OCI-LY1 (cell line): ENCODE measurements at regions not wholly inside any gene's neighbourhood (a gene's known extent, or its start where the extent isn't known, plus 50 kb on each side); places are given as distances from the start of the nearest gene placed in this dataset.

ENCODE experiments used
- H2AFZ ChIP-seq: fragments of 200-600 bp; sonication (generic), shearing (Covaris generic); 2 replicates; pipeline ENCODE4 v1.6.0; 2014; ENCODE audit warnings: antibody characterized with exemption, mild to moderate bottlenecking, low read length
- H3F3A ChIP-seq: fragments of 200-600 bp; sonication (generic), shearing (Covaris generic); 2 replicates; pipeline ENCODE4 v1.6.0; 2014; ENCODE audit warnings: mild to moderate bottlenecking, antibody characterized with exemption, low read length, moderate library complexity; ENCODE audit not compliant: insufficient read depth
- H3K27ac ChIP-seq: fragments of 200-600 bp; sonication (generic); 2 replicates; pipeline ENCODE4 v1.5.1; 2014; ENCODE audit warnings: low read length, mixed run types, mild to moderate bottlenecking, low read depth; ENCODE audit not compliant: poor library complexity, severe bottlenecking
- H3K27me3 ChIP-seq: fragments of 200-600 bp; sonication (generic); 2 replicates; pipeline ENCODE4 v1.6.0; 2014; ENCODE audit warnings: antibody characterized with exemption, mild to moderate bottlenecking, low read length, moderate library complexity; ENCODE audit not compliant: insufficient read depth
- H3K36me3 ChIP-seq: fragments of 200-600 bp; sonication (generic); 2 replicates; pipeline ENCODE4 v1.6.1; 2014; ENCODE audit warnings: mild to moderate bottlenecking, antibody characterized with exemption, low read length, moderate library complexity, mixed read lengths; ENCODE audit not compliant: insufficient read depth
- H3K4me1 ChIP-seq: fragments of 200-600 bp; sonication (generic); 2 replicates; pipeline ENCODE4 v1.5.1; 2014; ENCODE audit warnings: mild to moderate bottlenecking, low read length, moderate library complexity; ENCODE audit not compliant: insufficient read depth, severe bottlenecking
- H3K4me2 ChIP-seq: fragments of 200-600 bp; sonication (generic), shearing (Covaris generic); 2 replicates; pipeline ENCODE4 v1.6.1; 2014; ENCODE audit warnings: low read length
- H3K4me3 ChIP-seq: fragments of 200-600 bp; sonication (generic); 2 replicates; pipeline ENCODE4 v1.5.1; 2014; ENCODE audit warnings: low read length, low read depth, mild to moderate bottlenecking, mixed read lengths; ENCODE audit not compliant: poor library complexity, severe bottlenecking
- H3K79me2 ChIP-seq: fragments of 200-600 bp; shearing (Covaris generic); 2 replicates; pipeline ENCODE4 v1.6.1; 2016; ENCODE audit warnings: mixed run types, low read length, mixed read lengths; ENCODE audit not compliant: insufficient read depth
- H3K9ac ChIP-seq: fragments of 200-600 bp; sonication (generic), shearing (Covaris generic); 2 replicates; pipeline ENCODE4 v1.6.1; 2014; ENCODE audit warnings: mild to moderate bottlenecking, low read length, mixed read lengths
- H3K9me2 ChIP-seq: fragments of 200-600 bp; sonication (generic), shearing (Covaris generic); 2 replicates; pipeline ENCODE4 v1.6.1; 2014; ENCODE audit warnings: low read depth, mild to moderate bottlenecking, low read length, mixed read lengths
- H3K9me3 ChIP-seq: fragments of 200-600 bp; shearing (Covaris generic); 2 replicates; pipeline ENCODE4 v1.6.1; 2014; ENCODE audit warnings: low read length, mixed read lengths
- H4K20me1 ChIP-seq: fragments of 200-600 bp; sonication (generic), shearing (Covaris generic); 2 replicates; pipeline ENCODE4 v1.6.0; 2016; ENCODE audit warnings: mild to moderate bottlenecking, low read length; ENCODE audit not compliant: insufficient read depth
- CTCF ChIP-seq: fragments of 200-600 bp; sonication (generic), shearing (Covaris generic); IDR thresholded peaks from 2 replicates; pipeline ENCODE4 v1.5.1; 2017; ENCODE audit warnings: mild to moderate bottlenecking, antibody characterized with exemption, low read length, moderate library complexity, mixed read lengths
- EZH2 ChIP-seq: fragments of 200-600 bp; sonication (generic), shearing (Covaris generic); IDR thresholded peaks from 2 replicates; pipeline ENCODE4 v1.8.0; 2017; ENCODE audit warnings: borderline replicate concordance, mixed run types, mild to moderate bottlenecking, antibody characterized with exemption, low read length, moderate library complexity, mixed read lengths

GRCh38 chr4:55253948-55254593 lies 92.0 kb upstream of the SRD5A3 start:
- no peak overlapping the region for H3K4me2 ChIP-seq
- TF ChIP-seq CTCF, result no peak
- no peak for TF ChIP-seq EZH2
- no peaks in the 10 kb centered on the region for H4K20me1 ChIP-seq
- H3K4me1 ChIP-seq, result no peaks in the 10 kb centered on the region
- H3F3A ChIP-seq, result no peaks in the 10 kb centered on the region
- no peaks in the 10 kb centered on the region for H3K9me3 ChIP-seq
- no peaks in the 10 kb centered on the region for H3K27me3 ChIP-seq
- no peak overlapping the region for H3K4me3 ChIP-seq
- H3K9me2 ChIP-seq, result no peaks in the 10 kb centered on the region
- no peak overlapping the region for H3K9ac ChIP-seq
- no peak overlapping the region for H3K27ac ChIP-seq
- H2AFZ ChIP-seq, result no peak overlapping the region
- no peaks in the 10 kb centered on the region for H3K36me3 ChIP-seq
- no peaks in the 10 kb centered on the region for H3K79me2 ChIP-seq

GRCh38 chr4:55255179-55255578 lies 90.9 kb upstream of the SRD5A3 start:
- Histone ChIP-seq H3K27me3 (no peaks in the 10 kb centered on the region), H3K4me1 (no peaks in the 10 kb centered on the region), H4K20me1 (no peaks in the 10 kb centered on the region), H3K4me3 (no peak overlapping the region), H3K27ac (no peak overlapping the region), H3F3A (no peaks in the 10 kb centered on the region), H3K36me3 (no peaks in the 10 kb centered on the region), H3K9me2 (no peaks in the 10 kb centered on the region), H3K4me2 (no peak overlapping the region), H3K79me2 (no peaks in the 10 kb centered on the region), H3K9ac (no peak overlapping the region), H3K9me3 (no peaks in the 10 kb centered on the region), H2AFZ (no peak overlapping the region)
- TF ChIP-seq EZH2, result no peak
- TF ChIP-seq CTCF, result no peak

- Histone ChIP-seq H4K20me1 (no peaks in the 10 kb centered on the region), H3K27me3 (no peaks in the 10 kb centered on the region), H3K4me3 (no peak overlapping the region), H3K79me2 (no peaks in the 10 kb centered on the region), H3K9me2 (no peaks in the 10 kb centered on the region), H3F3A (no peaks in the 10 kb centered on the region), H3K4me2 (no peak overlapping the region), H3K9me3 (no peaks in the 10 kb centered on the region), H3K27ac (no peak overlapping the region), H2AFZ (no peak overlapping the region), H3K9ac (no peak overlapping the region), H3K4me1 (no peaks in the 10 kb centered on the region), H3K36me3 (no peaks in the 10 kb centered on the region)
- TF ChIP-seq CTCF (no peak), EZH2 (no peak)
Measured at GRCh38 chr4:55256787-55257186, 89.3 kb upstream of the SRD5A3 start.
